ENCODE measurements at regions not wholly inside any gene's neighbourhood (a gene's known extent, or its start where the extent isn't known, plus 50 kb on each side); places are given as distances from the start of the nearest gene placed in this dataset.
"Not testable (repeated sequence)": the region's sequence is repeated elsewhere in the genome, so short reads cannot be mapped to it uniquely, and the experiment has no call there.

DNA sequence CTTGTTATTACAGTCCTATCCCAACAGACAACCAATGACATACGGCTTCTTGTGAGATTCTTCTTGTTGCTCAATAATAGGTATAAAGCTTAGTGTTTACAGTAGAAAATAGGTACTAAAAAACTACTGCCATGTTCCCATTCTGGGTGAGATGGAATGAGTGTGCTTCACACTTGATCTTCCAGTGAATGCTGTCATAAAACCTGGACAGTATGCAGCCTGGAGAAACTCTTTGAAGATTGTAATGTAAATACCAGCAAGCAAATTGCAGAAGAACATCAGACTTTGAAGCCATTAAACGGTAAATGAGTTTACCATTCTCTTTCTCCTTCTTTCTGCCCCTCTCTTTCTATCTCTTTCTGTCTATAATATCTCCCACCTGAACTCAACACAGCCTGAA is 663.7 kb upstream of the COBL start:
- no peak for DNase-seq (ENCODE audit: extremely low read depth in 1 of 2, low read depth in 1 of 2)

DNA sequence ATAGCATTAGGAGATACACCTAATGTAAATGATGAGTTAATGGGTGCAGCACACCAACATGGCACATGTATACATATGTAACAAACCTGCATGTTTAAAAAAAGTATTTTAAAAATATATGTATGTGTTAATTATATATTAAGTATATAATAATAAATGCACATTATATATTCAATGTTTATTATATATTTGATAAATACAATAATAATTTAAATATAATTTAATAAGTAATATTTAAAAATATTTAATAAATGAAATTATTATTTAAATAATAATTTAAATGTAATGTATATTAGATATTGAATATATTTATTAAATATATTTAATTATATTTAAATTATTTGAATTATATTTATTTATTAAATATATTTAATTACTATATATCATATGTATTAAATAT is 661.3 kb upstream of the COBL start:
- no peak for DNase-seq (ENCODE audit: extremely low read depth in 1 of 2, low read depth in 1 of 2)

DNA sequence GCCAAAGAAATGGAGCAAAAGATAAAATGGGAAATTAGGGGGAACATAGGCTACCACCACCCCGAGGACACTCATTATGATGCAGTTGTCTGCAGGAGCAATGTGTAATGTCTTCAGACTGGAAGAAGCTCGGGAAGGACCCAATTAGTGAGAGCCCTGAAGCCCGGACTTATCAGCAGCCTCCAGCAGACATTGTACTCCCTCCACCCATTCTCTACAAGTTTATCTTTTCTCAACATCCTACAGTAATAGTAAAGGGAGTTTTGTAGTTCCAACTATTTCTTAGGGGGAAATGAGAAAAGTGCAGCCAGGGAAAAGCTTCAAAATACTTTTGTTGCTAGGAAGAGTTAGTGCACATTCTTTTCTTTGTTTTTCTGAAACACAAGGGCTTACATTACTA is 657.3 kb upstream of the COBL start:
- no peak for DNase-seq (ENCODE audit: extremely low read depth in 1 of 2, low read depth in 1 of 2)

DNA sequence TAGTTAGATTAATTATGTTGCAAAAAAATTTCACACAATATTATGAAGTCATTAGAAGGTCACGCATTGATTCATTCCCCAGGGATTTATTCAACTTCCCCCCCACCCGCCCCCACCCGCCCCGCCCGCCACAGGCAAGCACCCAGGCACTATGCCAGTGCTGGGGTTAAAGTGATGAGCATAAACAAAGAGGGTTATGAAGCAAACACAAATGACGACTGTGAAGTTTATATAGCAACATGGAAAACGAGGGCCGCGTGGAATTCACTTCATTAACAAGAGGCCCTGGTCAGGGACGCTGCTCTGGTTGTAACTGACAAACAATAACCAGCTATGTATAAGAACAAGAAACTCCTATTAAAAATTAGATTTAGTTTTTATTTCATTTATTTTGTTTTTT is 656.5 kb upstream of the COBL start:
- DNase-seq (ENCODE audit: extremely low read depth in 1 of 2, low read depth in 1 of 2) = no peak

DNA sequence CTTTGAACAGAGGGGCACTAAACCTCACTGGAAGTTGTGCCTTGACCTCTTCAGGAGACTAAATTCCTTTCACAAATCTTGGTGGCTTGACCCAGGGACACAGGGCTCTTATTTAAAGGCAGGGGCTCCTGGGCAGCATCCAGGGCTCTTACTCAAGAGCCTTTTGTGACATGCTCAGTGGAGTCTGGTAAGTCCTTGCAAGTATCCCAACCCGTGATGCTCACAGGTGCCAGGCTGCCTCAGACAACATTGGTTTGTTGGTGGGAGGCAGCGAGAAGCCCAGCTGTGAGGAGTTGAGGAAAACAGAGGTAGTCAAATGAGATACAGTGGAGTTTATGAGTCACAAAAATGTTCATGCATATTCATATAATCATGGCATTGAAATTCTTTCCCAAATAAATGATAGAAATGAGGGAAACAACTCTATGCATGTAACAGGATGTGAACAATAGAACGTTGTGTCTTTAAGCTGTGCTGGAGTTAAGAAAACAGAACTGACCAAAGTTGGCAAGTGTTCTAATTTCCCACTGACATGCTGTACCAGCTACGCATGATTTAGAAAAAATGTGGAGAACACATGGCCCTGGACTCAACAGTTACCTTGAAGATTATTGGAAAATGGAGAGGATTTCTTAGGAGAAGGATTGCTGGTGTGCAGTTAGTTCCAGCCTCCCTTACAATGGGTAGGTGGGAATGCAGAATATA is 654.5 kb upstream of the COBL start:
- DNase-seq (ENCODE audit: extremely low read depth in 1 of 2, low read depth in 1 of 2) = no peak

DNA sequence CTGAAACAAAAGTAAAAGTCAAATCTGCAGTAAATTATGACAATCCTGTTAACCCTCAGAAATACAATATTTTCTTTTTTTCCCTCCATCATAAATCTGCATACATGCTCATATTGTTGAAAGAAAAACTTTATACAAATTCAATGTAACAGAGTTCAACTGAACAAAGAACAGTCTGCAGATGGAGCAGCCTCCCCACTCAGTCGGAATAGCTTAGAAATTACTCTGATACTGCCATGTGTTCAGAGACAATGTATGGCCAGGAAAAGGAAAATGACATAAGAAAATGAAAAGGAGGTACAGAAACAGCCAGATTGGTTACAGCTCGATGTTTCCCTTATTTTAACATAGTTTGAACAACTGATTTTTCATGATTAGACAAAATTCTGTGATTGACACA is 651.9 kb upstream of the COBL start:
- no peak for DNase-seq (ENCODE audit: extremely low read depth in 1 of 2, low read depth in 1 of 2)

DNA sequence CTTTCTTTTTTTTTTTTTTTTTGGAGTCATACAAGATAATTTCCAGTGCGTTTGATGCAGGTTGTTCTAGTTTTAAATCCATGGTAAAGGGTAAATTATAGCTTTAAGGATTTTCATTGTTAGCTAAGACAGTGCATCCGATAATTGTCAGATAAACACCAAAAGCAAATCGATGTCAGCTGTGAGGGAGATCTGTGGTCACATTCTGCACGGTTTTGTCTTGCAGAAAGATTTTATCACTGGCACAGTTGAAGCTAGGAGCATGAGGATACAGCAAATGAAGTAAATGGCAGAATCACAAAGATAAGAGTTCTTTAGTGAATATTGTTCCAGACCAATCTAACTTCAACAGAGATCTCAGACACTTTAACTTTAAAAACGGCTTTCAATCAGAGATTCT is 648.8 kb upstream of the COBL start:
- no peak for DNase-seq (ENCODE audit: extremely low read depth in 1 of 2, low read depth in 1 of 2)

DNA sequence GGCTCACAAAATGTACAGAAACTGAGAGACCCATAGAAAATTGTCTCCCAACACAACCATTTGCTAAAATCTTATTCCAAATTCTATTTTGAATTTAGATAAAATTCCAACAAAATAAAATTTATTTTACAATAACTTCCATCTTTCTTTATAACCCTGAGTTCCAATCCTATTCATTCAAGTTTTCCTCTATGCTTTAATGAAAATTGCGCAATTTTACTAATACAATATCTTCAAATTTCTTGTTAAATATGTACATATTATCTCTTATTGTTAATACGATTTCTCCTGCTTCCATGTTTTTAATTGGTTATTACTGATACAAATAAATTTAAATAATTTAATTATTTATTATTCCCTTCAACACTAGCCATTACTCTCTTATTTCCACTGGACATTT is 645.2 kb upstream of the COBL start:
- no peak for DNase-seq (ENCODE audit: extremely low read depth in 1 of 2, low read depth in 1 of 2)

DNA sequence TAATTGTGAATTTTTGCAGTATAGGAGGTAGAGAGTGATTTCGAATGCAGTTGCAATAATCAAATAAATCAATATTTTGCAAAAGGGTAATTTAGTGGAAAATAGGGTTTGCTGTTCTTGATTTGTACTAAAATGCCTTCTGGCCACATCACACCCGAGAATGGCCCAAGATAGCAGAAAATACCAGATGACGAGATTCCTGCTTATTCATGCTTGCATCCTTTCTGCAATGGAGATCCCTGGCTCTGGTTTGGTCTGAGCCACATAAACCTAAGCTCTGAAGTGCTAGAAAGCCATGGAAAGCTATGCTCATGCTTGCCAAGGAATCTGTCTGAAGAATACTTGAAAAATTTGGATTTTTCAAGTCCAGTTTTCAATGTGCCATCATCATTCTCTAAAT is 634.2 kb upstream of the COBL start:
- DNase-seq (ENCODE audit: extremely low read depth in 1 of 2, low read depth in 1 of 2) = no peak

DNA sequence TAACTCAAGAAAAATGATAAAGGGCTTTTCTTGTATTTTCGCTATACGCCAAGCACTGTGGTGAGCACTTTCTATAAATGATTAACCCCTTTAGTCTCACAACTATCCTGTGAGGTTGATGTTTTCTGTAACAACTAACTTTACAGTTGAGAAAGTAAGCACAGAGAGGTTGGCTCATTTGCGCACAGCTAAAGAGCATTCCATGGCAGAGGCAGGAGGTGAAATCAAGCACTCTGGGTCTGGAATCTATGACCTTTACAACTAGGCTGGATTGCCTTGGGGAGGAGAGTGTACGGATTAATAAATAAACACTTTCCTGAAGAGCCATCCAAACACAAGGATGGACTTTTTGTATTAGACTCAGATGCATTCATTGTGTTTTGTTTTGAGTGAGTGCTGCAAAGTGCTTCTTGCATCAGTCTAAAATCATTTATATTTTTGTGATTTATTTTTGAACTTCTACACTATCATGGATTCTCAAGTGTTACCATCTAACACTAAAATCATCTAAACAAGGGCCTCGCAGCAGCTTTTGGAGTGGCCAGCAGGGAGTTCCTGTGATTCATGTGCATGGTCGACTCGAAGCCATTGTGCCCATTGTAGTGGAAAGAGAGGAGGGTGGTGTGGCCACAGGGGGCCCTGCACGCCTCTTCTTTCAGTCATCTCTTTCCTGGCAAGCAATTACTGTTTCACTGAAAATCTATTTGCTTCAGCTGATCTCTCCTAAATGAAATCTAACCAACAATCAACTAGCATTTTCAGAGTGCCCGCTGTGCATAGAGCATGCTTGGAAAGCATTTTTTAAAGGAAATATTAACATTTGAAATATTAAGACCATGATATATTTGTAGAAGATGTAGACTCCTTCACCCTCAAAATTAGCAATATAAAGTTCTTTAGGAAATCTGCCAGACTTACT is 633.4 kb upstream of the COBL start:
- DNase-seq (ENCODE audit: extremely low read depth in 1 of 2, low read depth in 1 of 2) = no peak

DNA sequence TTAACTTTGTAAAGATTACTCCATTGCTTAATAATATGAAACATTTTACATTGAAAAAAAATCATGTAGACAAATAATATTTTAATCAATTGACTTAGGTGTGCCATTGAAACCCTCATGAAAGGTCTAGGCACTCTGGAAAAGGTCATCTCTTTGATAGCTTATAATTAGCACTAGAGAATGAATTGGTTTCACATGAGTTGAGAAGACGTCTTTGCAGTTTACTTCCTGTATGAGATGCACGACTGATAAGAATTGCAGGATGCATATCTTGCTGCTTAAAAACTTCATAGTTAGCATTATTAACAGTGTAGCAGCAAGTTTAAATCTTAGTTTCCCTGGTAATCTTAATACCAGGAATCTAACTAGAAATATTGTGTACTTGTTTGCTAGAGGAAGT is 614.2 kb upstream of the COBL start:
- DNase-seq (ENCODE audit: extremely low read depth in 1 of 2, low read depth in 1 of 2) = no peak

DNA sequence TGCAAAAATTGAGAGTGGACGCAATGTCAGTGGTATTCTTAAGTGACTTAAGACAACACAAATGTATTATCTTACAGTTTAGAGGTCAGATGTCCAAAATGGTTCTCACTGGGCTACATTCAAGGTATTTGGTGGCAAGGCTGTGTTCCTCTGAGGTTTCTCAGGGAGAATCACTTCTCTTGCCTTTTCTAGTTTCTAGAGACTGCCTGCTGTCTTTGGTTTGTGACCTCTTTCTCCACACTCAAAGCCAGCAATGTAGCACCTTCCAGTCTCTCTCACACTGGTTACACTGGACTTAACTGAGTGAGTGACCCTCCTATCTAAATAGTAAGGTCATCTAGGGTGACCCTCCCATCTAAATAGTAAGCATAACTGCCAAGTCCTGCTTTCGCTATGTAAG is 613.2 kb upstream of the COBL start:
- no peak for DNase-seq (ENCODE audit: extremely low read depth in 1 of 2, low read depth in 1 of 2)

DNA sequence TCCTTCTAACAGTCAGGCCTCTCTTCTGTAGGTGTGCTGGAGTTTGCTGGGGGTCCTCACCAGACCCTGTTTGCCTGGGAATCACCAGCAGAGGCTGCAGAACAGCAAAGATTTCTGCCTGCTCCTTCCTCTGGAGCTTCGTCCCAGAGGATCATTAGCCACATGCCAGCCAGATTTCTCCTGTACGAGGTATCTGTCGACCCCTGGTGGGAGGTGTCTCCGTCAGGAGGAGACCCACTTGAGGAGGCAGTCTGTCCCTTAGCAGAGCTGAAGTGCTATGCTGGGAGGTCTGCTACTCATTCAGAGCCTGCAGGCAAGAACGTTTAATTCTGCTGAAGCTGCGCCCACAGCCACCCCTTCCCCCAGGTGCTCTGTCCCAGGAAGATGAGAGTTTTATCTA is 611.1 kb upstream of the COBL start:
- no peak for DNase-seq (ENCODE audit: extremely low read depth in 1 of 2, low read depth in 1 of 2)

DNA sequence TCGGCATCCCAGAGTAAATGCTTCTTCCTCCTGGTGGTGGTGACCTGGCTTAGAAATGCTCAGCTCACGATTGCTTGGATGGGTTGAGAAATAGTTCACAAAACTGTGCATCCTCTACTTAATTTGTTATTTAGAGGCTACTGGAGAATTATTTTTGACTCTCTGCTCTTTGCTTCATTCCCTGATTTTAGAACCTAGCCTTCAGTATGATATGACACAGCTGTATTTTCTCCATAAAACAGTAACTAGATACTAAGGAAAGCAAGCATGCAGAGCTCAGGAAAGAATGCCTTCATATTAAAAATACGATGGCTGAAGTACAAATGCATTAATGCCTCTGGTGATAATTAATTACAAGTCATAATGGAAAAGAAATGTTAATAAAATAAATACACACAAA is 602.0 kb upstream of the COBL start:
- DNase-seq (ENCODE audit: extremely low read depth in 1 of 2, low read depth in 1 of 2) = no peak

DNA sequence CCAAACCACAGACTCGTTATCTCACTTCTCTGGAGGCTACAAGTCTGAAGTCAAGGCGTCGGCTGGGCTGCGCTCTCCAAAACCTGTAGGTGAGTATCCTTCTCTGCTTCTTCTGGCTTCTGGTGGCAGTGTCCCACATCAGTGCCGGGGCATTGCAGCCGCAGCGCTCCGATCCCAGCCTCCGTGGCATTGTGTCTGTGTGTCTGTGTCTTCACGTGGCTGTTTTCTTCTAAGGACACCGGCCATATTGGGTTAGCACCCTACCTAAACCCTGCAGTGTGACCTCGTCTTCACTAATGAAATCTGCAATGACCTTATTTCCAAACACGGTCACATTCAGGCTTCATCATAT is 584.9 kb upstream of the COBL start:
- DNase-seq (ENCODE audit: extremely low read depth in 1 of 2, low read depth in 1 of 2) = no peak

DNA sequence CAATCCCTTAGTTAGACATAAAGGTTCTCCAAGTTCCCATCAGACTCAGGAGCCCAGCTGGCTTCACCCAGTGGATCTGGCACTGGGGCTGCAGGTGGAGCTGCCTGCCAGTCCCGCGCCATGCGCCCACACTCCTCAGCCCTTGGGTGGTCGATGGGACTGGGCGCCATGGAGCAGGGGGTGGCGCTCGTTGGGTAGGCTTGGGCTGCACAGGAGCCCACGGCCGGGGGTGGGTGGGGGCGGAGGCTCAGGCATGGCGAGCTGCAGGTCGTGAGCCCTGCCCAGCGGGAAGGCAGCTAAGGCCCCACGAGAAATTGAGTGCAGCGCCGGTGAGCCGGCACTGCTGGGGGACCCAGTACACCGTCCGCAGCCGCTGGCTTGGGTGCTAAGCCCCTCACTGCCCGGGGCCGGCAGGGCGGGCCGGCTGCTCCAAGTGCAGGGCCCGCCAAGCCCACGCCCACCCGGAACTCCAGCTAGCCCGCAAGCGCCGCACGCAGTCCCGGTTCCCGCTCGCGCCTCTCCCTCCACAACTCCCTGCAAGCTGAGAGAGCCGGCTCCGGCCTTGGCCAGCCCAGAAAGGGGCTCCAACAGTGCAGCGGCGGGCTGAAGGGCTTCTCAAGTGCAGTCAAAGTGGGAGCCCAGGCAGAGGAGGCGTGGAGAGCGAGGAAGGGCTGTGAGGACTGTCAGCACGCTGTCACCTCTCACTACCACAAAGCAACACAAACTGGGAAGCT is 584.3 kb upstream of the COBL start:
- not testable (repeated sequence) for DNase-seq (ENCODE audit: extremely low read depth in 1 of 2, low read depth in 1 of 2)

DNA sequence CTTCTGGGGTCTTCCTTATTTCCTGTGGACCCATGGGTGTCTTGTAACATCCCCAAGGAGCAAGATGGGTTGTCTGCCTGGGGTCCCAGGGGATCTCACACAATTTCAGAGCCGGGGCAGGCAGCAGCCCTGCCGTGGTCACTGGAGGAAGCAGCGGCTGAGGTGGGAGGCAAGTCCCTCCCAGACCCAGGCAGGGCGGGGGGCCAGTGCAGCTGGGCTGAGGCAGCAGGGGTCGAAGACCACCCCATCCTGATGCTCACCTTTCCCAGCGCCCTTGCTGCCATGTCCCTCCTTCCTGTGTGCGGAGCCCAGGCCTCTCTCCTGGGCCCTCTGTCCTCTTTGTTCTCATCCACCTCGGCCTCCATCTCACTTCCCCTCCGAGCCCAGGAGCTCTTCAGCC is 583.0 kb upstream of the COBL start:
- DNase-seq (ENCODE audit: extremely low read depth in 1 of 2, low read depth in 1 of 2) = no peak

DNA sequence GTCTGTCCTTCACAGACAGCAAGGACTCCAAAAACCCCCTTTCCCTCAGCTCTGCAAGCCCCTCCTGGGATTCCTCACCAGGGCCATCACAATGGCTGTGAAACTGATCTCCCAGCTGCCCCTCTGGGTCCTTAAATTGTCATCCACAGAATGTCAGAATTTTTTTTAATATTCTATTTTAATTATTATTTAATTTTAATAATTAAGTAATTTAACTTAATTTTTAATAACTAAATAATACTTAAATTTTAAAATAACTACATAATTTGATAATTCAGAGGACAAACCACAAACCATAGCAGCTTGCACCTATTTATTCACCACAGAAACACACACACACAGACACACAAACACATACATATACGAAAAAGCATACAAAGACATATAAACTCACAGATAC is 565.8 kb upstream of the COBL start:
- DNase-seq (ENCODE audit: extremely low read depth in 1 of 2, low read depth in 1 of 2) = no peak

DNA sequence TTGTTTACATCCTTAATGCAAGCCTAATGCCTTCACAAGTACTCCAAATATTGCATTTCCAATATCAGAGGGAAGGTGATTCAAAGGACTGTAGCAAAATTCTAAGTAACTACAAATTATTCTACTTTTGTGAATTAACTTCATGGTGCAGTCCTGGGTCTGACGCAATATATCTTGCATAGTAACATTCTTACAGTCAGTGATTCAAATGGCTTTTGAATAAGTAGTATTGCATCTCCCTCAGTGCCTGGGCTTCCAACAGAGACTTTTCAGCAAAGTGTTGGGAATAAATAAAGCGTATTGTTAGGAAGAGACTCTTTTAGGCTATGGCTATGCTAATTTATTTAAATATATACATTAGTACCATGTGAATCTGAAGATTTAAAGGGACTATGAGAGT is 564.7 kb upstream of the COBL start:
- no peak for DNase-seq (ENCODE audit: extremely low read depth in 1 of 2, low read depth in 1 of 2)

DNA sequence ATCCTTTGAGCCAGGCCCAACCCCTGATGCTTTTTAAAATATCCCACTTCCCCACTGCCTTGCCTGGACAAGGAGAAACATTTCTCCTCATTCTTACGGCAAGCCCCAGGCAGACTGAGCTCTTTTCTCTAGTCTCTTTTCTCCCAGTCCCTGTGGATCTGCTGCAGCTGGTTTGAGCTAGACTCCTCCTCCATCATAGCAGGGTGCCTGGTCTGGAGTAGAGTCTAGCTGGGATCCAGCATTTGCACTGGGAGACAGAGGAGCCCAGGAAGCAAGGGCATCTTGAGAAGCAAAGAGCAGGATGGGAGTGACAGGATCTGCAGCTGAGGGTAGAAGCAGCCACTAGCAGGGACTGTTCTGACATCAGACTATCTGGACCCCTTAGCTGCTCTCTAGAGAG is 562.3 kb upstream of the COBL start:
- DNase-seq (ENCODE audit: extremely low read depth in 1 of 2, low read depth in 1 of 2) = no peak

DNA sequence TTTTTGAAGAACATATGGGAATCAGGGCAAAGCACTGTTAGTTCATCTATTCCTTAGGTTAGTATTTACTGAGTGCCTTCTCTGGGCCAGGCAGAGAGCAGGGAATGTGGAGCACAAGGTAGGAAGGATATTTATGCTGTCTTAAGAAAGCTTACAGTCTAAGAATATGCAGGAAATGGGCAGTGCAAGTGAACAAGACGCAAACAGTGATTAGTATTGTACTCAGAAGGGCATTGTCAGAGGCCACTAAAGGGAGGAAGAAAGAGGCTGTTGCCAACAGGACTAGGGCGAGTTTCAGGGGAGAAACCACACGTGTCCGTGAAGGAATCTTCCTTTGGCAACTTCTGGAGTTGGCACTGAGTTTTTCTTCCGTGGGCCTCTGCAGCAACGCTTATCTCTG is 552.8 kb upstream of the COBL start:
- no peak for DNase-seq (ENCODE audit: extremely low read depth in 1 of 2, low read depth in 1 of 2)

DNA sequence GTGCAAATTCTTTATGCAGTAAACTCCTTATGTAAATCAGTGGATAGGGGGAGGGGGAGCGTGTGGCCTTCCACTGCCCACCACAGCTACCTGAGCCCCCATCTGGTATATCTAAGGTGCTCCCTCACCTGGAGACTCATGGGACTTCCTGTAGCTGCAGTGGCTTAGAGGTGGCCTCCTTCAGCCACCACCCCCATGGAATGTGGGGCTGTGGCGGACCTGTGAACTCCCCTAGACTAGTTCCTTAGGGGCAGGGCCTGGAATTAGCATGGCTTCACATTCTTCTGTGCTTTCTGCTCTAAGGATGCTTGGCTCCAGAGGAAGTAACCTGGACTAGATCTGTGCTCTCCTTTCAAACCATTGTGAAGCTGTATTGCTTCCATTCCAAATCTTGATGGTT is 550.5 kb upstream of the COBL start:
- no peak for DNase-seq (ENCODE audit: extremely low read depth in 1 of 2, low read depth in 1 of 2)
